K562 (cell line): ENCODE measurements at regions not wholly inside any gene's neighbourhood (a gene's known extent, or its start where the extent isn't known, plus 50 kb on each side); places are given as distances from the start of the nearest gene placed in this dataset.

ENCODE experiments used
- RBM22 ChIP-seq: fragments of 200-400 bp; formaldehyde crosslinking; IDR thresholded peaks from 2 replicates; pipeline ENCODE4 v1.6.1; 2018; ENCODE audit warnings: low read length, low read depth; ENCODE audit not compliant: poor library complexity, severe bottlenecking
- REST ChIP-seq, 2 experiments: fragments of 450-650 bp; formaldehyde crosslinking in 1 of 2; IDR thresholded peaks; 2 replicates each; pipeline versions ENCODE4 v1.4.0 to v1.6.1; 2014 to 2020; ENCODE audit warnings: mild to moderate bottlenecking in 2 of 2, borderline replicate concordance in 1 of 2, low read depth in 1 of 2

GRCh38 chr5:171667341-171668096 is 118.1 kb upstream of the SMIM23 start (continued):
- TF ChIP-seq REST (IDR thresholded peaks at IDR 0.05; ENCODE audit: borderline replicate concordance) (no peak), REST (CRISPR knock-in tag; IDR thresholded peaks at IDR 0.05; ENCODE audit: low read depth) (no peak), RBM22 (no peak)
